ENCODE measurements at regions not wholly inside any gene's neighbourhood (a gene's known extent, or its start where the extent isn't known, plus 50 kb on each side); places are given as distances from the start of the nearest gene placed in this dataset.

GRCh38 chr18:54675076-54675475 is 84.0 kb downstream of the DYNAP start:
- TF ChIP-seq CTCF (IDR thresholded peaks at IDR 0.05) (no peak), EP300 (IDR thresholded peaks at IDR 0.05) (no peak), POLR2AphosphoS5 (IDR thresholded peaks at IDR 0.05) (no peak), POLR2A (IDR thresholded peaks at IDR 0.05) (no peak)

Data from stomach (tissue), 4 donors.